Hepatocyte (in vitro differentiated cells): ENCODE measurements at regions not wholly inside any gene's neighbourhood (a gene's known extent, or its start where the extent isn't known, plus 50 kb on each side); places are given as distances from the start of the nearest gene placed in this dataset.

ENCODE experiments used
- EZH2phosphoT487 ChIP-seq: fragments of 200-600 bp; sonication (generic); IDR thresholded peaks from one replicate; pipeline ENCODE4 v1.6.1; 2018; ENCODE audit warnings: antibody characterized with exemption, mild to moderate bottlenecking, low read depth, moderate library complexity; ENCODE audit not compliant: unreplicated experiment, severe bottlenecking
- TF ChIP-seq, protein P1 (sequence below): fragments of 200-600 bp; sonication (generic); IDR thresholded peaks from 2 replicates; pipeline ENCODE4 v1.5.1; 2016; ENCODE audit warnings: antibody characterized with exemption, mild to moderate bottlenecking; ENCODE audit not compliant: poor library complexity

- TF ChIP-seq, protein P1, sequence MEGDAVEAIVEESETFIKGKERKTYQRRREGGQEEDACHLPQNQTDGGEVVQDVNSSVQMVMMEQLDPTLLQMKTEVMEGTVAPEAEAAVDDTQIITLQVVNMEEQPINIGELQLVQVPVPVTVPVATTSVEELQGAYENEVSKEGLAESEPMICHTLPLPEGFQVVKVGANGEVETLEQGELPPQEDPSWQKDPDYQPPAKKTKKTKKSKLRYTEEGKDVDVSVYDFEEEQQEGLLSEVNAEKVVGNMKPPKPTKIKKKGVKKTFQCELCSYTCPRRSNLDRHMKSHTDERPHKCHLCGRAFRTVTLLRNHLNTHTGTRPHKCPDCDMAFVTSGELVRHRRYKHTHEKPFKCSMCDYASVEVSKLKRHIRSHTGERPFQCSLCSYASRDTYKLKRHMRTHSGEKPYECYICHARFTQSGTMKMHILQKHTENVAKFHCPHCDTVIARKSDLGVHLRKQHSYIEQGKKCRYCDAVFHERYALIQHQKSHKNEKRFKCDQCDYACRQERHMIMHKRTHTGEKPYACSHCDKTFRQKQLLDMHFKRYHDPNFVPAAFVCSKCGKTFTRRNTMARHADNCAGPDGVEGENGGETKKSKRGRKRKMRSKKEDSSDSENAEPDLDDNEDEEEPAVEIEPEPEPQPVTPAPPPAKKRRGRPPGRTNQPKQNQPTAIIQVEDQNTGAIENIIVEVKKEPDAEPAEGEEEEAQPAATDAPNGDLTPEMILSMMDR, result no peak
- TF ChIP-seq EZH2phosphoT487, result no peak
Observed at GRCh38 chr6:113540466-113540865, 316.7 kb upstream of the MARCKS start.
